Right lobe of liver (tissue), 4 donors: ENCODE measurements at regions not wholly inside any gene's neighbourhood (a gene's known extent, or its start where the extent isn't known, plus 50 kb on each side); places are given as distances from the start of the nearest gene placed in this dataset.

Experiments used
- CTCF ChIP-seq, 4 donors: fragments of 200-600 bp in 3 of 4; fragments of 450-650 bp in 1 of 4; IDR thresholded peaks; one replicate each; pipeline versions ENCODE4 v1.5.1 to v1.8.0; 2016 to 2022; ENCODE audit warnings: antibody characterized with exemption in 4 of 4, mild to moderate bottlenecking in 2 of 4
- POLR2A ChIP-seq: fragments of 450-650 bp; IDR thresholded peaks from one replicate; pipeline ENCODE4 v1.6.1; 2017; ENCODE audit warnings: antibody characterized with exemption, mild to moderate bottlenecking
- donor health status: DM: no; HTN: no; CAD: no.
- donor health status: DM: no; HTN: no; CAD: no.
- donor health status: DM: no; HTN: yes; CAD: no.

- no peak for TF ChIP-seq CTCF (IDR thresholded peaks at IDR 0.05)
- no peak for TF ChIP-seq POLR2A
Measured at GRCh38 chr16:61045931-61046330, 990.3 kb downstream of the CDH8 start.
